GM12873 (cell line): ENCODE measurements at regions not wholly inside any gene's neighbourhood (a gene's known extent, or its start where the extent isn't known, plus 50 kb on each side); places are given as distances from the start of the nearest gene placed in this dataset.

Experiments
- TF ChIP-seq, protein P1 (sequence below): IDR thresholded peaks from 2 replicates; pipeline ENCODE4 v1.5.1; 2012; ENCODE audit warnings: low read depth, mild to moderate bottlenecking, moderate library complexity, low read length, control low read depth; ENCODE audit not compliant: insufficient read depth; ENCODE audit errors: missing control alignments

DNA sequence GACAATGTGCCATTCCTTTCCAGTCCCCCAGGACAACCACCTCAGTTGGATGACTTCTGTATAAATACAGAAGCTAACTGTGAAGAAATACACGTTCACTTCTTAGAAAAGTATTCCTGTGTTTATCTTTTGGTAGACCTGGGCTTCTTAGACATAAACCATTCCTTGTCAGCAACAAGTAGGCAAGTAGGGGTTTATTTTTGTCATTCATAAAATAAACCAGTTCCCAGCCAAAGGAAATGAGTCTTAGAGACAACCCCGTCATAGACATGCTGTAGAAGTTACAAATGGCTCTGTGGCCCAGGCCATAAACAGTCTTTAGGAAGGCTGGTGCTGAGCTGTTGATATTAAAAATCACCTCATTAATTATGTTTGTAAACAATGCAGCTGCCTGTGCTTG is 243.2 kb downstream of the SPTSSA start:
- TF ChIP-seq, protein P1, sequence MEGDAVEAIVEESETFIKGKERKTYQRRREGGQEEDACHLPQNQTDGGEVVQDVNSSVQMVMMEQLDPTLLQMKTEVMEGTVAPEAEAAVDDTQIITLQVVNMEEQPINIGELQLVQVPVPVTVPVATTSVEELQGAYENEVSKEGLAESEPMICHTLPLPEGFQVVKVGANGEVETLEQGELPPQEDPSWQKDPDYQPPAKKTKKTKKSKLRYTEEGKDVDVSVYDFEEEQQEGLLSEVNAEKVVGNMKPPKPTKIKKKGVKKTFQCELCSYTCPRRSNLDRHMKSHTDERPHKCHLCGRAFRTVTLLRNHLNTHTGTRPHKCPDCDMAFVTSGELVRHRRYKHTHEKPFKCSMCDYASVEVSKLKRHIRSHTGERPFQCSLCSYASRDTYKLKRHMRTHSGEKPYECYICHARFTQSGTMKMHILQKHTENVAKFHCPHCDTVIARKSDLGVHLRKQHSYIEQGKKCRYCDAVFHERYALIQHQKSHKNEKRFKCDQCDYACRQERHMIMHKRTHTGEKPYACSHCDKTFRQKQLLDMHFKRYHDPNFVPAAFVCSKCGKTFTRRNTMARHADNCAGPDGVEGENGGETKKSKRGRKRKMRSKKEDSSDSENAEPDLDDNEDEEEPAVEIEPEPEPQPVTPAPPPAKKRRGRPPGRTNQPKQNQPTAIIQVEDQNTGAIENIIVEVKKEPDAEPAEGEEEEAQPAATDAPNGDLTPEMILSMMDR: no peak

DNA sequence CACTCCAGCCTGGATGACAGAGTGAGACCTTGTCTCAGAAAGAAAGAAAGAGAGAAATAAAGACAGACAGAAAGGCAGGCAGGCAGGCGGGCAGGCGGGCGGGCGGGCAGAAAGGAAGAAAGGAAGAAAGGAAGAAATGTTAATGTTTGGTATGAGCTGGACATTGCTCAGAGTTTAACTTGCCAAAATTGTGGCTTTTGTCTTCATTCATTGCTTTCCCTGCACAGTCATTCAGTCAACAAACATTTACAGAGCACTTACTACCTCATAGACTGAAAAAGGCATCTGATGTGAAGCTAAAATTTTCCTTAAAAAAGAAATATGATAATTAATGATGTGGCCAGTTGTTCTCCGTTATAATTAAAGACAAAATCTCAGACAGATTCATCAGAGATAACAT is 247.1 kb downstream of the SPTSSA start:
- TF ChIP-seq, protein P1: no peak

DNA sequence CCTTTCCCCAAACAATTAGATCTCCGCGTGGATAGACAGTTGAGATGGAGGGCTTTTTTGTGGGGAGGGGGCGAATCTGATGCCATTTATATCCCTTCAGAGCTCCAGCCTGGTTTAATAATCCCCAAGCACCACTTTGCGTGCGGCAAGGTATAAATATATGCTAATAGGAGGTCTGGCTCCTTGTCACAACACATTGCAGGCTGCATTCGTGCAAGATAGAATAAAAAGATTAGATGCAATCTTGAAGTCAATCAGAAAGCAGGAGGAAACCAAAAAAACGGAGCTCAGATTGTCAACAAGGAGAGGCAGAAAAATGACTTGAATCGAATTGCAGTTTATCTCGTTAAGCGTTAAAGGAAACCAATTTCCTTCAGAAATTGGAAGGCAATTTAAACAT is 248.7 kb downstream of the SPTSSA start:
- TF ChIP-seq, protein P1: no peak

DNA sequence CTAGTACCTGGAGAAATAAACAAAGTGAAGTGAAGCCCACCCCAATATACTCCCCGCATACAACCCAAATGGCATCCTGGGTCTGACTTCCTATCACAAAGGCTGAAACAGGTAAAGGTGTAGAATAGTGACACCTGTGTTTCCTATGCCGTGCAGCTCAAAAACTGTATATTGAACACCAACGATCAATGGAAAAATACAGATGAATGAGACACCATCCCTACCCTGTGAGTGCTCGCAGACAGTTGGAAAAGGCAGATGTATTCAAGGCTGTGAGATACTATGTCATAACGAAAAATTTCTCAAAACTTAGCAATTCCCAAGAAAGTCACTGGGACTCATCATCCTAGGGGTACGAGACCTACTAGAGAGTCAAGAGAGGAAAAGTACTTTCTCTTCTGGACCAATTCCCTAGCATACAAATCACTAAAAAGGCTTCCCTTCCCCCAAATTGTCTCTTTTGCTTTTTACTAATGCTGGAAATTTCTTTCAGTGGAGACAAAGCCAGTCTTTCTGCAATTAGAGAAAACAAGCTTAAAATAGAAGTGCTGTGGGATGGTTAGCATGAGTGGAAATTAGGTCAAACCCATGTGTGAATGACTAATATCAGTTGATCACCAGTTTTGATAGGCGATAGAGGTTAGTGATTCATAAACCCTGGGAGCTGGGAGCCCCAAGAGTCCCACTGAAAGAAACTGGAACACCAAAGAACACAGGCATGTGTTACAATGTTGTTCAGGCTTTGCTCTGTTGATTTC is 249.7 kb downstream of the SPTSSA start:
- TF ChIP-seq, protein P1: no peak

DNA sequence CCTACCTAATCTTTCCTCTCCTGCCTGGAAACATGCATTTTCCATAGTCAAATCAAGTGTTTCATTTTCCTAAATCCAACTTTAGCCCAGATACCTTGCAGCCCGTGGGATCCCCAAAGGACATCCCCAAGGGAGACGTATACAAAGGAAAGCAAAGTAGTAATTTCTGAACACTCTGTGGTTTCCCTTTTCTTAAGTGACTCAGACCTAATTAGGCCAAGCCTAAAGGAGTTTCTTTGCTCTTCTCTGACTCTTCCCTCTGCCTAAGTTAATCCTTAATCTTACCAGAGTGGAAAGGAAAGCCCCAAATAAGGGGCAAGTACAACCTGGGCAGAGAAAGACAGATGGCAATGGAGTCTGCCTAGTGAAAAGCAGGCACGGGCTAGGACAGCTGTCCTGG is 250.3 kb downstream of the SPTSSA start:
- TF ChIP-seq, protein P1: no peak

DNA sequence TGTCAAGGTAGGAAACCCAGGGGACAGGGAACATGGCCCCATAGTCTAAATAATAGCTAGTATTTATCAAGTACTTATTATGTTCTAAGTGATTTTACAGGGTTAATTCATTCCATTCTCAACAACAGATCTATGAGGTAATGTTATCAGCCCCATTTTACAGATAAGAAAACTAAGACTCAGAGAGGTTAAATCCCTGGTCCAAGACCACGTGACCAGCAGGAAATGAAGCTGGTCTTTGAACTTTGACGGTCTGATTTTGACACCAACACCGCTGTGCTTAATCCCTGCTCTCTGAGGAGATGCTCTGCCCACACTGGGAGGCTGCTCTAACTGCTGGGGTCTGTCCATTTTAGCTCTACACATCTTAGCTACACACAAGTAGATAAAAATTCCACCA is 253.5 kb downstream of the SPTSSA start:
- TF ChIP-seq, protein P1: no peak

DNA sequence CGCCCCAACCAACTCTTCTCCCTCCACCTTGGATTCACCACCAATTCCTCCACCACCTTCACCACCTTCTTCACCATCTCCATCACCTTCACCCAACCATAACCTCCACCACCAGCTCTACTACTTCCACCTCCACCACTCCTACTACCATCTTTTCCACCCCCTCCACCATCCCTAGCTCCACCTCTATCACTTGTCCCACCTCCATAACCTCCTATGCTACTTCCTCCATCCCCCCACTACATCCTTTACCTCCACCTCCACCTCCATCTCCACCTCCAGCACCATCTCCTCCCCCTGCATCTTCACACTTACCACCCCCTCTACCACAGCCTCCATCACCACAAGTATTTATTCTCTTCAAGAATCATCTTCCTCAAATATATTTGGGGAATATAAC is 254.9 kb upstream of the EGLN3 start:
- TF ChIP-seq, protein P1: no peak

DNA sequence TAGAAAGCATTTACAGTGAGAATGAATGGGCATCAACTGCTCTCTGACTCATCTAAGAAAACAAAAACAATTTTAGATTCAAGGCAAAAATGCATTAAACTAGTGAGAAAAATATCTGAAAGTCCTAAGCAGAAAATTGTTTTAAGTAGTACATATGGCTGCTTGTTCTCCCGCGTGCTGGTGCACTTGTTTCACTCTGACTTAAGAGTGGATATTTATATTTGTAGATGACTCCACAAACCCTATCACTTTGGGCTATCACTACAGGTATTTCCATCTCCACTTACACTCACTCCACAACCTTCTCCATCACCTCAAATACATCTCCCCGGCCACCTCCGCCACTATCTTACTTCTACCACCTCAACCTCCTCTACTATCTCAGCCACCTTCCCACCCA is 253.9 kb upstream of the EGLN3 start:
- TF ChIP-seq, protein P1: no peak
